ENCODE measurements at regions not wholly inside any gene's neighbourhood (a gene's known extent, or its start where the extent isn't known, plus 50 kb on each side); places are given as distances from the start of the nearest gene placed in this dataset.

DNA sequence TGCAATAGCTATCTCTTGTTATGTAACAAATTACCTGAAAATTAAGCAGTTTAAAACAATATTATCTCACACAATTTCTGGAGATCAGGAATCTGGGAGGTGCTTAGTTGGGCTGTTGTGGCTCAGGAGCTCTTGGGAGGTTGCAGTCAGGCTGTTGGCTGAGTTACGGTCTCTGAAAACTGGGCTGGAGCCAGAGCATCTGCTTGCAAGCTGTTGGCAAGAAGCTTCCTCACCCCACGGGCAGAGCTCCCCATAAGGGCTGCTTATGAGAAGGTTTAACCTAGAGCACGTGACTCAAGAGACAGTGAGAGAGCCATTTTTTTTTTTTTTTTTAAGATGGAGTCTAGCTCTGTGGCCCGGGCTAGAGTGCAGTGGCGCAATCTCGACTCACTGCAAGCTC, 346.8 kb downstream of the ATP23 start:
- Histone ChIP-seq H3K27me3 (ENCODE audit: control insufficient read depth, insufficient read depth, low read length) (no peaks in the 10 kb centered on the region), H3K36me3 (ENCODE audit: control insufficient read depth, insufficient read depth, low read length) (no peaks in the 10 kb centered on the region), H3K4me3 (ENCODE audit: low read depth, low read length) (no peak overlapping the region)
- FAIRE-seq (no peak), DNase-seq (ENCODE audit: low read depth) (no peak)
- TF ChIP-seq, protein P1, sequence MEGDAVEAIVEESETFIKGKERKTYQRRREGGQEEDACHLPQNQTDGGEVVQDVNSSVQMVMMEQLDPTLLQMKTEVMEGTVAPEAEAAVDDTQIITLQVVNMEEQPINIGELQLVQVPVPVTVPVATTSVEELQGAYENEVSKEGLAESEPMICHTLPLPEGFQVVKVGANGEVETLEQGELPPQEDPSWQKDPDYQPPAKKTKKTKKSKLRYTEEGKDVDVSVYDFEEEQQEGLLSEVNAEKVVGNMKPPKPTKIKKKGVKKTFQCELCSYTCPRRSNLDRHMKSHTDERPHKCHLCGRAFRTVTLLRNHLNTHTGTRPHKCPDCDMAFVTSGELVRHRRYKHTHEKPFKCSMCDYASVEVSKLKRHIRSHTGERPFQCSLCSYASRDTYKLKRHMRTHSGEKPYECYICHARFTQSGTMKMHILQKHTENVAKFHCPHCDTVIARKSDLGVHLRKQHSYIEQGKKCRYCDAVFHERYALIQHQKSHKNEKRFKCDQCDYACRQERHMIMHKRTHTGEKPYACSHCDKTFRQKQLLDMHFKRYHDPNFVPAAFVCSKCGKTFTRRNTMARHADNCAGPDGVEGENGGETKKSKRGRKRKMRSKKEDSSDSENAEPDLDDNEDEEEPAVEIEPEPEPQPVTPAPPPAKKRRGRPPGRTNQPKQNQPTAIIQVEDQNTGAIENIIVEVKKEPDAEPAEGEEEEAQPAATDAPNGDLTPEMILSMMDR (IDR thresholded peaks at IDR 0.05; ENCODE audit: insufficient read depth, low read length, severe bottlenecking) = no peak

DNA sequence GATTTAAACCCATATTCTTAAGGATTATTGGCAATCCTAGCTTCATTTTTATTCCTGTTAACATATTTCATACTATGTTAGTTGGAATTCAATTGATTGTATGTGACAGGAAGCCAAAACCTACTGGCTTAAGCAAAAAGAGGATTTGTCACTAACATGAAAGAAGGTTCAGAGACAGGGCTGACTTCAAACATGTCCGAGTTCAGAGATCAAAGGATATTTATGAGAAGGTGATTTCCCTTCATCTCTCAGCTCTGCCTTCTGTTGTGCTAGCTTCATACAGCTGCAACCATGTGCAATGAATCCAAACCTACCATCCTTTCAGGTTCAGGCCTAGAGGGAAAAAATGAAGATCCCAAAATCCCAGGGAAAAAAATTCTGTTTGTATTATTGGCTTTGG, 349.7 kb downstream of the ATP23 start:
- no peaks in the 10 kb centered on the region for H3K27me3 ChIP-seq (ENCODE audit: control insufficient read depth, insufficient read depth, low read length)
- no peak for FAIRE-seq
- TF ChIP-seq, protein P1 (IDR thresholded peaks at IDR 0.05; ENCODE audit: insufficient read depth, low read length, severe bottlenecking) = no peak

DNA sequence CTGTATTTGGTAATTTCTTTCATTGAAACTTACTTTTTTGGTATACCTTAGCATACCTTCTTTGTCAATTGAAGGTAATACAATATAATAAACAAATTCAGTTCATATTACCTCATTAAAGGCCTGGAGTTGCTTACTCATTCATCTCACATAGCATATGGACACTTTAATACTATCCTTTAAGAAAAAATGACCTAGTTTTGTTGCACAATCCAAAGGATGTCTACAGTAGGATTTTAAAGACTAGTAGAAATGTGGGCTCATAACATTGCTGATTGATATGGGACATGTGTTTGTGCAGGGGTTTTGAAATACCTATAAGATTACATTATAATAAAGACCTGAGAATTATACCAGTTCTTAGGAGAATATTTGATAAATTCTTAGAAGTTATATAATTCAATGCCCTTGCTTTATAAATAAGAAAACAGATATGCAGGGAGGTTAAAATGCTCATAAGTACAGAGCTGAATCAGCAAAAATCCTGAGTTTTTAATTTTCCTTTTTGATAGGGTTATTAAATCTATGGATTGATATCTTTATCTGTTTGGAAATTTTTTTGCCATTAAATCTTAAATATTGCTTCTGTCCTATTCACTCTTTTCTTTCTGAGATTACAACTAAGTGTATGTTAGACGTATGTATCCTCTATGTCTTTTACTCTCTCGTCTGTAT, 352.1 kb downstream of the ATP23 start:
- H3K27me3 ChIP-seq (ENCODE audit: control insufficient read depth, insufficient read depth, low read length) = no peaks in the 10 kb centered on the region
- no peaks in the 10 kb centered on the region for H3K36me3 ChIP-seq (ENCODE audit: control insufficient read depth, insufficient read depth, low read length)
- DNase-seq (ENCODE audit: low read depth) (peak; percentile 52), FAIRE-seq (no peak)
- no peak overlapping the region for H3K4me3 ChIP-seq (ENCODE audit: low read depth, low read length)
- TF ChIP-seq, protein P1 (IDR thresholded peaks at IDR 0.05; ENCODE audit: insufficient read depth, low read length, severe bottlenecking) = no peak

More for the DNA sequence above, 349.7 kb downstream of the ATP23 start:
- no peak overlapping the region for H3K4me3 ChIP-seq (ENCODE audit: low read depth, low read length)
- no peaks in the 10 kb centered on the region for H3K36me3 ChIP-seq (ENCODE audit: control insufficient read depth, insufficient read depth, low read length)
- no peak for DNase-seq (ENCODE audit: low read depth)

DNA sequence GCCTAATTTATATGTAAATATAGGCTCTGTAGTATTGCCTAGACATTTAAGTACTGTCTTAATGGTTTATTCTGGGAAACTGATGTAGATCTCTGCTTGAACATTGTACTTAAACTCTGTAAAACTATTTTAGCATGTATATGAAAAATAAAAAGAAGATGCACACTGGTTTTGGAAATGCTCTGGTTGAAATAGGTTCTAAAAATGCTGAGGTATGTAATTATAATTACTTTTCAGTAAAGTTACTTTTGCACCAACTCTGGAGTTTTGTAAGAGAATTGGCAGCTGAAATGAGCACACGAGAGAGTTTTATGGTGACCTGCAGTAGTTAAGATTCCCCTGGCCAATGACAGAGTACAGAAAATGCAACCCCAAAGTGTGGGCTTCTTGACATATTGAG, 353.9 kb downstream of the ATP23 start:
- Histone ChIP-seq H3K27me3 (ENCODE audit: control insufficient read depth, insufficient read depth, low read length) (no peaks in the 10 kb centered on the region), H3K36me3 (ENCODE audit: control insufficient read depth, insufficient read depth, low read length) (no peaks in the 10 kb centered on the region), H3K4me3 (ENCODE audit: low read depth, low read length) (no peak overlapping the region)
- DNase-seq (ENCODE audit: low read depth) = no peak
- no peak for FAIRE-seq
- TF ChIP-seq, protein P1 (IDR thresholded peaks at IDR 0.05; ENCODE audit: insufficient read depth, low read length, severe bottlenecking) = no peak

DNA sequence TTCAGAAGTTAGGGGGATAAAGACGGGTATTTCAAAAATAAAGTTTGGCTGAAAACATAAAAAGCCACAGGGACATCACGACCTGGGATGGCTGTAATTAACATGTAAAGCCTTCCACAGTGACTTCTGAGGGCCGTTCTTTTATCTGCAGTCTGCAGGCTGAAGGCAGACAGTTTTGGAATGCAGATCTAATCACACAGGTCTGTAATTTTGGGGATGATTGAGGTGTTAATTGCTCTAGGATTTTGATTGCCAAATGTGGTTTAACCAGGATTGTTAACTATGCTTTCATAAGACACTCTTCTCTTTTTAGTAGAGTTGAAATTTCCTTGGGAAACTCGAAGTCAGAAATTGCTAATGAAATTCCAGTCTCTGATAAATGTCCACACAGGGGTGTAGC, 355.5 kb downstream of the ATP23 start:
- TF ChIP-seq, protein P1 (IDR thresholded peaks at IDR 0.05; ENCODE audit: insufficient read depth, low read length, severe bottlenecking) = no peak
- DNase-seq (ENCODE audit: low read depth) (no peak), FAIRE-seq (no peak)
- Histone ChIP-seq H3K4me3 (ENCODE audit: low read depth, low read length) (no peak overlapping the region), H3K27me3 (ENCODE audit: control insufficient read depth, insufficient read depth, low read length) (no peaks in the 10 kb centered on the region), H3K36me3 (ENCODE audit: control insufficient read depth, insufficient read depth, low read length) (no peaks in the 10 kb centered on the region)

DNA sequence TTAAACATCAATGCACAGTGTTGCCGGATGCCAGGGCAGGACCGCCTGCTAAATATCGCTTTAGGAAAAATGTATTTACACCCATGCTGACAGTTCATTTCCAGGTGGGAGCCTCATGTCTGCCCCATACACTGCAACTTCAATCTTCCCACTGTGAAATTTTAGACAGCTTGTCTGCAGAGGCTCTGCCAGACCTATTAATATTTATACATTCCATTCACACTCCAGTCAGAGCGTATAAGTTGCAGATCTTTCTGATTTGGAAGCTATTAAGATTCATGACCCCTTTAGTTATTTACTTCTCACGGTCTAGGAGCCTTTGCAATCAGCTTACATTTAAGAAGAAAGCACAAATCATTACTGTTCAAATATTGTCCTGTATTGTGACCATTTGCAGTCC, 357.4 kb downstream of the ATP23 start:
- FAIRE-seq = no peak
- Histone ChIP-seq H3K27me3 (ENCODE audit: control insufficient read depth, insufficient read depth, low read length) (no peaks in the 10 kb centered on the region), H3K4me3 (ENCODE audit: low read depth, low read length) (no peak overlapping the region), H3K36me3 (ENCODE audit: control insufficient read depth, insufficient read depth, low read length) (no peaks in the 10 kb centered on the region)
- TF ChIP-seq, protein P1 (IDR thresholded peaks at IDR 0.05; ENCODE audit: insufficient read depth, low read length, severe bottlenecking) = no peak
- DNase-seq (ENCODE audit: low read depth) = no peak

All from bronchial epithelial cell (primary cell).